T-helper 2 cell treated with Interferon-gamma antibody and Interleukin-4, amounts not matched to agents 5 μg/mL and 100 μg/mL, for 36 hours (primary cell): ENCODE measurements at regions not wholly inside any gene's neighbourhood (a gene's known extent, or its start where the extent isn't known, plus 50 kb on each side); places are given as distances from the start of the nearest gene placed in this dataset.
"Not testable (repeated sequence)": the region's sequence is repeated elsewhere in the genome, so short reads cannot be mapped to it uniquely, and the experiment has no call there.

Experiments
- DNase-seq: peaks from one replicate; pipeline ENCODE4 v3.0.0; 2021; ENCODE audit warnings: low spot score
- H3K27ac Mint-ChIP-seq: one replicate; pipeline ENCODE4 v1.8.0; 2021; ENCODE audit warnings: mild to moderate bottlenecking, mixed read lengths
- H3K27me3 Mint-ChIP-seq: one replicate; pipeline ENCODE4 v1.8.0; 2021; ENCODE audit warnings: low read depth, mixed read lengths
- H3K36me3 Mint-ChIP-seq: one replicate; pipeline ENCODE4 v1.8.0; 2021; ENCODE audit warnings: low read depth, mixed read lengths
- H3K4me1 Mint-ChIP-seq: one replicate; pipeline ENCODE4 v1.8.0; 2021; ENCODE audit warnings: low read depth, mixed read lengths
- H3K4me3 Mint-ChIP-seq: one replicate; pipeline ENCODE4 v1.8.0; 2022; ENCODE audit warnings: mild to moderate bottlenecking, moderate library complexity, mixed read lengths
- H3K9me3 Mint-ChIP-seq: one replicate; pipeline ENCODE4 v1.8.0; 2021; ENCODE audit warnings: mixed read lengths

DNA sequence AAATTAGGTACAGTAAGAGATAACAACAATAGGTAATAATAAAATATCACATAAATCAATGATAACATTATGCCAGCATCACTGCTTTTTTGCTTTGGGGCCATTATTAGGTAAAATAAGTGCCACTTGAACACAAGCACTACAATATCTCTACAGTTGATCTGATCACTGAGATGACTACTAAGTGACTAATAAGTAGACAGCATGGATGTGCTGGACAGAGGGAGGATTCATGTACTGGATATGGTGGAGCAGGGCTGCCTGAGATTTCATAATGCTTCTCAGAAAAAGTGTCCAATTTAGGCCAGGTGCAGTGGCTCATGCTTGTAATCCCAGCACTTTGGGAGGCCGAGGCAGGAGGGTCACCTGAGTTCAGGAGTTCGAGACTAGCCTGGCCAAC lies 137.8 kb upstream of the IL1RAPL2 start:
- no peak for DNase-seq
- Mint-ChIP-seq H3K4me1 (no peaks in the 10 kb centered on the region), H3K9me3 (no peaks in the 10 kb centered on the region), H3K27me3 (no peaks in the 10 kb centered on the region), H3K36me3 (no peaks in the 10 kb centered on the region), H3K4me3 (no peak overlapping the region), H3K27ac (no peak overlapping the region)

DNA sequence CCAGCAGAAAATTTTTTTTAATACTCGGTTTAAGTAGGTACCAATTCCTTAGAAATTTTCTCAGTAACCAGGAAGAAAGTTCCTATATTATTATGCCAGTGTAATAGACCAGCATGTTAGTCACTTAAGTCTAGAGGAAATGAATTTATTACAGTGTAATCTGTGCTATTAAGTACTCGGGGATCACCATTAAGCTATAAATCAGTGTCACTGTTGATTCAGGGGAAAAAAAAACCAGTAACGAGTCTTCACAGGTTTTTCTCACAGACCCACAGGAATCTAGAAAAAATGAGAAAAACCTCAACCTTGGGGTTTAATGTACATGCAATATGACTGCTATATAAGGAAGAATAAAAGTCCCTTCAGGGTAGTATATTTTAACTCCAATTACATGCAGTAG lies 138.3 kb upstream of the IL1RAPL2 start:
- Mint-ChIP-seq H3K9me3 (no peaks in the 10 kb centered on the region), H3K27me3 (no peaks in the 10 kb centered on the region), H3K36me3 (no peaks in the 10 kb centered on the region), H3K4me3 (no peak overlapping the region), H3K4me1 (no peaks in the 10 kb centered on the region), H3K27ac (no peak overlapping the region)
- DNase-seq: no peak

DNA sequence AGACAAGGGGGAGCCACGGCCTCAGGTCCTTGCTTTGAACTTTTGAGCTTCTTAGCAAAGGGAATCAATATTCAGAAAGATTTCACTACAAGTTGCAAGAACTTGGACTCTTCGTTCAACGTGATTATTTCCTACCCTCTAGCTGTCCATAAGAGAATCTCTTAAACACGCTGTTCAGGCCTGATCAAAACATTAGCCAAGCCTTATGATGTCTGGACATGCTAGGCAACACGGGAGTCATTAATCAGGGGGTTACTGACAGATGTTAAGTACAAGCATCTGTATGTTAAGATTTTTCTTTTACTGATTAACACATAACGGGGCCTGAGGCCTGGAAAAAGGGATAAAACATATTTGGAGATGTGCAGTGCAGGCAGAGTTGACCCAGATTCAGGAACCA lies 138.9 kb upstream of the IL1RAPL2 start:
- Mint-ChIP-seq H3K36me3 (no peaks in the 10 kb centered on the region), H3K27ac (no peak overlapping the region), H3K9me3 (no peaks in the 10 kb centered on the region), H3K27me3 (no peaks in the 10 kb centered on the region), H3K4me3 (no peak overlapping the region), H3K4me1 (no peaks in the 10 kb centered on the region)
- no peak for DNase-seq

DNA sequence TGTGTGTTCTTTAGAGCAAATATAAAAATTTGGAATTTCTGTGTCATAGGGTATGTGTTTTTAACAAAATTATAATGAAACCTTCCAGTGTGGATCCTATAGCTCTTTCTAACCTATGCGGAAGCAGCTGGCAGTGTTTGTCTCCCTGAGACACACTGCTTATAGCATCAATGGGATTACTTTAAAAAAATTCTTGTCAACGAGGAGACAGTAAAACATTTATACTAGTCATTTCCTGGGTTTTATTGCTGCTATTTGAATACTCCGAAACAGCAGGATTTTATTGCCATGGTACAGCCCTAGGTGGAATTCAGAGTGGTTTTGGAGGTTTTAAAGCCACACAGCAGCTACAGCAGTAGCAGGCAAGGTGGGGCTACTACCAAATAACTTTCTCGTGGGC lies 145.1 kb upstream of the IL1RAPL2 start:
- no peaks in the 10 kb centered on the region for H3K27me3 Mint-ChIP-seq

DNA sequence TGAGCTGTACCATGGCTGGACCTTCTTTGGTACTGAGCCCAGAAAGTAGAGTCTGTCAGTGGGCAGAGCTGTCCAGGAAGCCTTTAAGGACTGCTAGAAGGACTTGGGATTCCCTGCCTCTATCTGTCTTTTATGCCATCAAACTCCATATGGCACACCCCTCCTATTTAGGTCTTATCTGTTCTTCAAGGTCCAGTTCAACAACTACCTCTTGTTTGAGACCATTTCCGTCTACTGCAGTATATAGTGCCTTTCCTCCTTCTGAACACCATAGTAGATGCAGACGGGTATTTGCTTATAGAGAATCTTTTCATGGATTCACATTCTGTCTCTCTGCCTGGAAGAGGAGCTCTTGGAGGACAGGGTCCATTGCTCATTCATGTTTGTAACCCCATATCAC lies 146.1 kb upstream of the IL1RAPL2 start:
- H3K27ac Mint-ChIP-seq: no peak overlapping the region
- no peaks in the 10 kb centered on the region for H3K36me3 Mint-ChIP-seq
- no peak for DNase-seq
- H3K9me3 Mint-ChIP-seq: peaks cover 6% of the 10 kb centered on the region
- no peak overlapping the region for H3K4me3 Mint-ChIP-seq
- H3K27me3 Mint-ChIP-seq: no peaks in the 10 kb centered on the region
- H3K4me1 Mint-ChIP-seq: no peaks in the 10 kb centered on the region

More for the DNA sequence above, 145.1 kb upstream of the IL1RAPL2 start:
- H3K4me1 Mint-ChIP-seq: no peaks in the 10 kb centered on the region
- H3K27ac Mint-ChIP-seq: no peak overlapping the region
- H3K36me3 Mint-ChIP-seq: no peaks in the 10 kb centered on the region
- no peak overlapping the region for H3K4me3 Mint-ChIP-seq
- H3K9me3 Mint-ChIP-seq: peaks cover under 1% of the 10 kb centered on the region
- DNase-seq: no peak

DNA sequence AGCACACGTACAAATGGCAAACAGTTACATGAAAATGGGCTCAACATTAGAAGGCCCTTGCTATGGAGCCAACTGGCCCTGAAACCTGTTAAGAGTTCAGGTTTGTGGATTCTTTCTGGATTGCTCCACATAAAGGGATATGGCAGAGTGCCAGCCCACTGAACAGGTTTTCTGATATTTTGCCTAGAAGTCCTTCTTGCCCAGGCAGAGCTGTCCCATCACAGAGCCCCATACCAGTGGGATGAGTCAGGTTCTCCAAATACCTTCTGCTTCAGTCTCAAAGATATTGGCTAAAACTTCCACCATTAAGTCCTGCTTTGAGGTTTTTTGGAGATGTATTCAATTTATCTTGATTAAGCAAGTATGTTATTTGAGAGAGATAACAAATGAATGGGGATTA lies 146.8 kb upstream of the IL1RAPL2 start:
- no peaks in the 10 kb centered on the region for H3K27me3 Mint-ChIP-seq
- H3K4me1 Mint-ChIP-seq: no peaks in the 10 kb centered on the region
- no peak overlapping the region for H3K4me3 Mint-ChIP-seq
- peaks cover 6% of the 10 kb centered on the region for H3K9me3 Mint-ChIP-seq
- no peak for DNase-seq
- no peak overlapping the region for H3K27ac Mint-ChIP-seq
- no peaks in the 10 kb centered on the region for H3K36me3 Mint-ChIP-seq

DNA sequence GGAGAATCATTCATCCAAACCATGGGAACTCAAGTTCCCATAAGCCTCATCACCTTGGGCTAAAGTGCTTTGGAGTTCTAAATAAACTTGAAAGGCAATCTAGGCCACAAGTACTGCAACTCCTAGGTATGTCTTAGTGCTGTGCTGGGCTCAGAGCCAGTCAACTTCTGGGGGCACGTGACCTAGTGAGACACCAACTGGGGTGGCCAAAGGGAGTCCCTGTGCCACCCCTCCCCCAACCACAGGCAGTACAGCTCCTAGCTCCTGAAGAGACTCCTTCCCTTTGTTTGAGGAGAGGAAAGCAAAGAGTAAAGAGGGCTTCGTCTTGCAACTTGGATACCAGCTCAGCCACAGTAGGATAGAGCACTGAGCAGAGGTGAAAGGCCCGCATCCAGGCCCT lies 154.2 kb upstream of the IL1RAPL2 start:
- Mint-ChIP-seq H3K36me3 (no peaks in the 10 kb centered on the region), H3K9me3 (peaks cover 6% of the 10 kb centered on the region), H3K27me3 (no peaks in the 10 kb centered on the region), H3K4me1 (no peaks in the 10 kb centered on the region), H3K4me3 (no peak overlapping the region), H3K27ac (no peak overlapping the region)
- DNase-seq: no peak

DNA sequence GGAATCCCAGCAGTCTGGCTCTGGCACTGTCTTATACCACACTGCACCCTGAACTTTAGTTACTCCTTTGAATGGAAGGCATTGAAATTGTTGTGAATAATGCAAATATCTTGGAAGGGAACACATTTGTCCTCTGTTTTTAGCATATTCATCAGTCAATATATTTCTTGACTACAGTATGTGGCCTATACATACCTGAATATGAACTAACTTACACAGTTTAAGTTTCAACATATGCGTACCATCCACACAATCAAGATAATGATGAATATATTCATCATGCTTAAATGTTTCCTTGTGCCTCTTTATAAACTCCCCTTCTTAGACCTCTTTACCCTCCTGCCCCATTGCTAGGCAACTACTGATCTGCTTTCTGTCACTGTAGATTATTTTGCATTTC lies 145.7 kb upstream of the ESX1 start:
- H3K27ac Mint-ChIP-seq: no peak overlapping the region
- H3K36me3 Mint-ChIP-seq: no peaks in the 10 kb centered on the region
- DNase-seq: no peak
- no peaks in the 10 kb centered on the region for H3K9me3 Mint-ChIP-seq
- H3K27me3 Mint-ChIP-seq: no peaks in the 10 kb centered on the region
- H3K4me1 Mint-ChIP-seq: no peaks in the 10 kb centered on the region
- no peak overlapping the region for H3K4me3 Mint-ChIP-seq

DNA sequence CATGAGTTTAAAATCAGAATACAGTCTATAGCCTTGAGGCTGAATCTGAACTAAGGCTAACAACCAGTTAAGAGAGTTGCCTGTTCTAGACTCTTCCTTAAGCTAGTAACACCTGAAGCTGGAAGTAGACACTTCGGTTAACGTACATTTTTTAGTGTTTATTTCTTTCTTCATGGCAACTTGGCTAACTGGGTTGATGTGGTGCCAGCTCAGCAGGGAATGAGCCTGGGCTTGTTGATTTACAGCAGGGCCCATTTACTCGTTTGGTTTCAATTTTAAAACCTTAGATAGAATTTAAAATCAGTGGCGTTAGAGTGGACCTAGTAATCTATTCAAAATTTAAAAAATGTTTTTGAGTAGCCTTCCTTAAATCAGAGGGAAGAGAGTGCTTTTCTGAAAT lies 137.6 kb upstream of the ESX1 start:
- Mint-ChIP-seq H3K27ac (no peak overlapping the region), H3K36me3 (no peaks in the 10 kb centered on the region), H3K4me1 (no peaks in the 10 kb centered on the region), H3K4me3 (no peak overlapping the region), H3K27me3 (no peaks in the 10 kb centered on the region), H3K9me3 (no peaks in the 10 kb centered on the region)
- no peak for DNase-seq

DNA sequence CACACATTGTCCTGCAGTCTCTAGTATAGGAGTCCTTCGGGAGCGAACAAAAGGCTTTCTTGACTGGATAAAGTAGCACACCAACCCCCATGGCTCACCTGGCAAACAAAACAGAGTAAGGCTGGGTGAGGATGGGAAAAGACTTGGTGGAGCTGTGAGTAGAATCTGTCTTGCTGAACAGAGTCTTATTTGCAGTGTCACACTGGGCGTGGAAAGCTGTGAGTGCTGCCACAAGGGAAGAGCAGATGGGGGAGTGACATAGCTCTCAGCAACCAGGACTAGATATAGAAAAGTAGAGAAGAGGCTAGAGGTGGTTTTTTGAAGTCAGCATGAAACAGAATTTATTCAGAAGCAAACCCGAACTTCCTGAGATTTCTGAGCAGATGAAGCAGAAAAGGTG lies 137.2 kb upstream of the ESX1 start:
- Mint-ChIP-seq H3K27me3 (no peaks in the 10 kb centered on the region), H3K4me1 (no peaks in the 10 kb centered on the region), H3K9me3 (no peaks in the 10 kb centered on the region), H3K27ac (no peak overlapping the region), H3K36me3 (no peaks in the 10 kb centered on the region), H3K4me3 (no peak overlapping the region)
- DNase-seq: no peak

DNA sequence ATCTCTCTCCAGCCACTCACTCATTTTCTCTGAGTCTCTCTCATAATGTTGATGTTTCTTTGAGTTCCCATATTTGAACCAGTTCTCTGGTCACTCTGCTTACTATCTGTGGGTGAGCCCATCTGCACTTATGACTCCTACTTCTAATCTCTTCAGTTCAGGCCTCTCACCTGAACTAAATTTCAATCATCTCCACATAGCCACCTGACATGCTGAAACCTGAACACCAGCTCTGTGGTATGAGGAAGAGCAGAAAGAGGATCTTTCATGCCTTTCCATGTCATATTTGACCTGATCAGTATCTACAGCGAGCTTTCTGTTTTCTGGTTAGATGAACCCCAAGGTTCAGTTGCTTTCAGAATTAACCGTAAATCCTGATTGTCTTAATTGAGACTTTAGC lies 122.2 kb upstream of the ESX1 start:
- Mint-ChIP-seq H3K36me3 (no peaks in the 10 kb centered on the region), H3K4me1 (no peaks in the 10 kb centered on the region), H3K4me3 (no peak overlapping the region), H3K27me3 (peaks cover 1% of the 10 kb centered on the region), H3K27ac (no peak overlapping the region), H3K9me3 (no peaks in the 10 kb centered on the region)
- no peak for DNase-seq

DNA sequence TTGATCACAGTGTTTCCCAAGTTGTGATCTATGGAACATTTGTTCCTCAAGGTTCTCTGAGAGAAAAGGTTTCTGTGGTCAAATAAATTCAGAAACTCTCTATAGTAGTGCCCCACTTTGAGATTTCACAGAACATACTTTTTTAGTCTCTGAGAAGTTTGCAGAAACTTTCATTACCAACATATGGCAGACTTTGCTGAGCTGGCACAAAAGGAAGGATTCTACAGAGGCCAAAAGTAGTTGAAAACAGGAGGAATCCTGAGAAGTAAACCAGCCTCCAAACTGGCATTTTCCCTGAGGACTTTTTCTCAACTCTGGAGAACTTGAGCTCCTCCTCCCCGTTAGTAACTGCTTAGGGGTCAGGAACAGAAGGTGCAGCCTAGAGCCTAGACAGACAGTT lies 117.8 kb upstream of the ESX1 start:
- Mint-ChIP-seq H3K4me1 (no peaks in the 10 kb centered on the region), H3K27ac (no peak overlapping the region), H3K27me3 (no peaks in the 10 kb centered on the region), H3K9me3 (no peaks in the 10 kb centered on the region), H3K36me3 (no peaks in the 10 kb centered on the region), H3K4me3 (no peak overlapping the region)
- no peak for DNase-seq

DNA sequence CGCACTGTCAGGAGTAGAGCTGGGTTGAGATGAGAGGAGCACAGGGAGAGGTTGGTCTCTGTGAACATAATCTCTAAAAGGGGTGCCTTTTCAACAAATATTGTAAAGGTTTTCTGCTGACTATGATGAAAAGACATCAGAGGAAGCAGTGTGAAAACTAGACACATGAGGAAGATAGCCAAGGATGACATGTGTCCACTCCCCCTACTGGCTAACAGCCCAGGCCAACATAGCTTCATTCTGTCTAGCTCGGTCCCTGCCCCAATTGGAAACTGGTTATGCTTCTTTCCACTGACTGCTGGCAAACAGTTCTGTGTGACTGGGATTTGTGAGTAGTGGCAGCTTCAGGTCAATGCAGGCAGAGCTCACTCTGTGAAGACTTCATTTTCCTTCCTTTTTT lies 115.4 kb upstream of the ESX1 start:
- H3K9me3 Mint-ChIP-seq: no peaks in the 10 kb centered on the region
- H3K4me3 Mint-ChIP-seq: no peak overlapping the region
- no peaks in the 10 kb centered on the region for H3K36me3 Mint-ChIP-seq
- H3K27ac Mint-ChIP-seq: no peak overlapping the region
- no peaks in the 10 kb centered on the region for H3K27me3 Mint-ChIP-seq
- no peaks in the 10 kb centered on the region for H3K4me1 Mint-ChIP-seq
- no peak for DNase-seq

DNA sequence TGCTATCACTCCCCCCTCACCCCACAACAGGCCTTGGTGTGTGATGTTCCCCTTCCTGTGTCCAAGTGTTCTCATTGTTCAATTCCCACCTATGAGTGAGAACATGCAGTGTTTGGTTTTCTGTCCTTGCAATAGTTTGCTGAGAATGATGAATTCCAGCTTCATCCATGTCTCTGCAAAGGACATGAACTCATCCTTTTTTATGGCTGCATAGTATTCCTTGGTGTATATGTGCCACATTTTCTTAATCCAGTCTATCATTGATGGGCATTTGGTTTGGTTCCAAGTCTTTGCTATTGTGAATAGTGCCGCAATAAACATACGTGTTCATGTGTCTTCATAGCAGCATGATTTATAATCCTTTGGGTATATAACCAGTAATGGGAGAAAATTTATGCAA lies 106.0 kb upstream of the ESX1 start:
- not testable (repeated sequence) for H3K4me3 Mint-ChIP-seq, H3K27me3 Mint-ChIP-seq, H3K9me3 Mint-ChIP-seq, H3K36me3 Mint-ChIP-seq, H3K27ac Mint-ChIP-seq, DNase-seq, H3K4me1 Mint-ChIP-seq

DNA sequence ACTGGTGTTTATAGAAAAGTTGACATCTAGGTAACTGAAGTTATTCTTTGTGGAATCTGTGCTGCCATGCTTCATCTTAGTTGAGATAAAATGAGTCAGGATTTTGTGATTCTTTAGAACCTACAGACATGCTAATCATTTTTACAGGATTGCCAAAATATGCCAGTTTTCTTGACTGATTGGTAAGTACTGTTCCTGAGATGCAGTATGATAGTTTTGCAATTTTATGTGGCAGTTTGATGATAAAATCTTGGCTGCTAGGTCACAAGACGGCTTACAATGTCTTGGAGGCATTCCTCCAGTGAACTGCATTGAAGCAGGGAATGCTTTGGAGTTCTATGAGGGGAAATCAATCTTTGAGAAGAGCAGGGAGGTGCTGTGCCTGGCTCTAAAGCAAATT lies 104.4 kb upstream of the ESX1 start:
- Mint-ChIP-seq H3K27ac (no peak overlapping the region), H3K27me3 (no peaks in the 10 kb centered on the region), H3K9me3 (no peaks in the 10 kb centered on the region), H3K4me3 (no peak overlapping the region), H3K36me3 (no peaks in the 10 kb centered on the region), H3K4me1 (no peaks in the 10 kb centered on the region)
- no peak for DNase-seq
